ENCODE measurements at regions not wholly inside any gene's neighbourhood (a gene's known extent, or its start where the extent isn't known, plus 50 kb on each side); places are given as distances from the start of the nearest gene placed in this dataset.

DNA sequence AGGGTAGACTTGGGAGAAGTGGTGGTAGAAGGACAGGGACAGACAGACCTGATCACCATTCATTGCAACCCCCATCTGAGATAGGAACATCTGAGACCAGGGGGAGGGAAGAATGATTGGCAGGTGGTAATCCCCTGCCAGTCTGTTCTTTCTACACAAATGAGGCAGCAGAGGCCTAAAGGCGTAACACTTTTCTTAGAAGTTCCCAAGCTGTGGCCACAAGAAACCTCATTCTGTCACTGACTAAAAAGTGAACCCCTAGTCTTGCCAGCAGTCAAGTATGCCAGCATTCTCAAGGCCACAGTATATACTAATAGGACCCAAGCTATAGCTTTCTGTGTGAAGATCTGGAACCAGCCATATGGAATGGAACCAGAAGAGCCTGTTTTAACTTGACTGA lies 638.0 kb downstream of the KCNT2 start:
- no peak overlapping the region for H3K27ac ChIP-seq (ENCODE audit: low read depth, low read length, severe bottlenecking)
- peaks cover 3% of the 10 kb centered on the region for H3K4me1 ChIP-seq (ENCODE audit: control insufficient read depth, insufficient read depth, low read length, poor library complexity, severe bottlenecking)
- no peaks in the 10 kb centered on the region for H3K36me3 ChIP-seq (ENCODE audit: control insufficient read depth, insufficient read depth, low read length)
- 83% methylated on average over 1 of the region's 1 CpG; no CpG with 5 or more reads in 1 of the 2 experiments for WGBS, 2 experiments (ENCODE audit: insufficient coverage in 2 of 2)
- no peaks in the 10 kb centered on the region for H3K9me3 ChIP-seq (ENCODE audit: control insufficient read depth, low read length)
- H3K4me3 ChIP-seq (ENCODE audit: extremely low read depth, insufficient read depth, low read length, poor library complexity, severe bottlenecking) = no peak overlapping the region

DNA sequence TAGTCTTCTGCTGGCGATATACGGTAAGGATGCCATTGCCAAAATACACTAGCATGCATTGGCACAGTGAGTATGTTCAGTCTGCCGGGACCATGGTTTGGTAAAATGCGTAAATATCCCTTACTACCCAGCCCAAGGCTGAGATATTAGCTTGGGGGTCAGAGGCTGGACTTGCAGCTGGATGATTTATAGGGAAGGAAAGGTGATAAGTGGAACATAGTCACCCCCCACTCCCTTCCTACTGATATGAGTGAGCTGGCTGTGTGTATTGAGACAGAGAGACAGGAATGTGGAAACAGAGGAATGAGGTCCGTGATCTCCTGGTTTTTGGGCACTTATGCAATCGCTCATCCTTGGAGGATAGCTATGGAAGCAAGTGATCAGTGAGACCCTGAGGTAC lies 642.8 kb downstream of the KCNT2 start:
- H3K4me1 ChIP-seq (ENCODE audit: control insufficient read depth, insufficient read depth, low read length, poor library complexity, severe bottlenecking) = no peaks in the 10 kb centered on the region
- WGBS, 2 experiments (ENCODE audit: insufficient coverage in 2 of 2) = 73 to 89% methylated on average over 3 to 4 of the region's 6 CpGs
- no peak overlapping the region for H3K4me3 ChIP-seq (ENCODE audit: extremely low read depth, insufficient read depth, low read length, poor library complexity, severe bottlenecking)
- H3K27ac ChIP-seq (ENCODE audit: low read depth, low read length, severe bottlenecking) = no peak overlapping the region
- no peaks in the 10 kb centered on the region for H3K9me3 ChIP-seq (ENCODE audit: control insufficient read depth, low read length)
- H3K36me3 ChIP-seq (ENCODE audit: control insufficient read depth, insufficient read depth, low read length) = no peaks in the 10 kb centered on the region

DNA sequence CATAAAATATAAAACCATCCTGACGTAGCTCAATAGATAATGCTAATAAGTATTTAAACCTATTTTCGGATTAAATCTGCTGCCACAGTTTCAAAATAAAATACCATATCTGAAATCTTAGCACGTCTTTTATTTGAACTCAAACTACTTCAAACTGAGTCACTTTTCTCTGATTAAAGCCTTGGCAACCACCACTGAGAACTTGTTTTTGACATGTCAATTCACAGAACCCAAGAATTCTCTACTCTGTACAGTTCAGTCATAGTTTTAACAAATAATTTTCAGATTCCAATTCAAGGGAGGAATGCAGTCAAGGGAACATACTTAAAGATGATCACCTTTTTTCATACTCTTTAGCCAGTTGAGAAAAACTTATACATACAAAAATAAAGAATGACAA lies 643.2 kb downstream of the KCNT2 start:
- WGBS, 2 experiments (ENCODE audit: insufficient coverage in 2 of 2) = 96 to 98% methylated on average over 2 to 3 of the region's 3 CpGs
- H3K9me3 ChIP-seq (ENCODE audit: control insufficient read depth, low read length) = no peaks in the 10 kb centered on the region
- no peaks in the 10 kb centered on the region for H3K36me3 ChIP-seq (ENCODE audit: control insufficient read depth, insufficient read depth, low read length)
- no peak overlapping the region for H3K27ac ChIP-seq (ENCODE audit: low read depth, low read length, severe bottlenecking)
- no peak overlapping the region for H3K4me3 ChIP-seq (ENCODE audit: extremely low read depth, insufficient read depth, low read length, poor library complexity, severe bottlenecking)
- H3K4me1 ChIP-seq (ENCODE audit: control insufficient read depth, insufficient read depth, low read length, poor library complexity, severe bottlenecking) = no peaks in the 10 kb centered on the region

DNA sequence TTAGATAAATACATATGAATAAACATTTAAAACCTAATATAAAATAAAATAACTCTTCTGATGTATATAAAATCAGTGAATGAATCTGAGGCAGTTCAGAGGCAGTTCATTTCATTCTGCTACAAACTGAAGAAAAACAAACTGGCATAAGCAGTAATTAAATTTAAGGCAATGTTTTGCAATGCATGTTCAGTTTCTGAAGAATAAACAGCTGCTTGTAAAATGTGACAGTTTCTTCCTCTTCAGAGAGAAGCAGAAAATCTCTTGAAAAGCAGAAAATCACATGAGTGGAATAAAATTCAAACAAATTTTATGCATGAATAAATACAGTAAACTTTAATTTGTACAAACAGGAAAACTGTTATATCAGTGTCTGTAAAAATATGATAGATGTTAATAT lies 643.7 kb downstream of the KCNT2 start:
- H3K4me3 ChIP-seq (ENCODE audit: extremely low read depth, insufficient read depth, low read length, poor library complexity, severe bottlenecking) = no peak overlapping the region
- no peaks in the 10 kb centered on the region for H3K36me3 ChIP-seq (ENCODE audit: control insufficient read depth, insufficient read depth, low read length)
- H3K4me1 ChIP-seq (ENCODE audit: control insufficient read depth, insufficient read depth, low read length, poor library complexity, severe bottlenecking) = no peaks in the 10 kb centered on the region
- H3K9me3 ChIP-seq (ENCODE audit: control insufficient read depth, low read length) = no peaks in the 10 kb centered on the region
- H3K27ac ChIP-seq (ENCODE audit: low read depth, low read length, severe bottlenecking) = no peak overlapping the region

DNA sequence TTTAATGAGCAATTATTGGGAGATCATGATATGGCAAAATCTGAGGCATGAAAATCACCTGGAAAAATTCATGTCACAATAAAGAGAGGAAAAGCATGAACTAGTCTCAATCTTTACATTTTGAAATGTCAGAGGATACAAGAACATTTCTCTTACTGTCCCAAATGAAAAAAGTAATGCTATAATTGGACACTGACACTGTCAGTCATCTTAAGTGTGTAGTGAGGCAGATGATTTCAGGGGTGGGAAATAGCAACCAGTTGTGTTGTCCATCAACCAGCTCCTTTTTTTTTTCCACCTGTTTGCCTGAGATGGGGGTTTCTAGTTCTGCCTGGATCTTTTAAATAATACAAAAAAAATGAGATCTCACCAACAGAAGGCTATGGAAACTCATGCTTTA lies 646.2 kb downstream of the KCNT2 start:
- no peak overlapping the region for H3K27ac ChIP-seq (ENCODE audit: low read depth, low read length, severe bottlenecking)
- no peak overlapping the region for H3K4me3 ChIP-seq (ENCODE audit: extremely low read depth, insufficient read depth, low read length, poor library complexity, severe bottlenecking)
- no peaks in the 10 kb centered on the region for H3K4me1 ChIP-seq (ENCODE audit: control insufficient read depth, insufficient read depth, low read length, poor library complexity, severe bottlenecking)
- no peaks in the 10 kb centered on the region for H3K36me3 ChIP-seq (ENCODE audit: control insufficient read depth, insufficient read depth, low read length)
- H3K9me3 ChIP-seq (ENCODE audit: control insufficient read depth, low read length) = no peaks in the 10 kb centered on the region

DNA sequence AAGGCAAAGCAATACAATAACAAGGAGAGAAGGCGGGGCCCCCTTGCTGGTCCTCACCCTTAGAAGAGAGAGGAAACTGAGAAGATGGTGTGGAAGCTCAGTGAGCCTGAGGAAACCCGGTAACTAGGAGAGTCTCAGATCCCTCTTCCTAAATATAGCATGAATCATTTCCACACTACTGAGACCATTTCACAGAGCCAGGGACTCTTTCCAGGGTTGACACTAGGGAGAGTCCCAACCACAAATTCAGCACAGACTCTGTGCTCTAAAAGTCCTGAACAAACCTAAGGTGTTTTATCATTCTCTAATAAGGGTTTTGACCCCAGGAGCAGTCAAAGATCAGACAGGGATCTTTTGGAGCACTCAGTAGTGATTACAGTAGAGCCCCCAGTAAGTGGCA lies 647.7 kb downstream of the KCNT2 start:
- Histone ChIP-seq H3K4me3 (ENCODE audit: extremely low read depth, insufficient read depth, low read length, poor library complexity, severe bottlenecking) (no peak overlapping the region), H3K4me1 (ENCODE audit: control insufficient read depth, insufficient read depth, low read length, poor library complexity, severe bottlenecking) (no peaks in the 10 kb centered on the region), H3K36me3 (ENCODE audit: control insufficient read depth, insufficient read depth, low read length) (no peaks in the 10 kb centered on the region), H3K9me3 (ENCODE audit: control insufficient read depth, low read length) (no peaks in the 10 kb centered on the region), H3K27ac (ENCODE audit: low read depth, low read length, severe bottlenecking) (no peak overlapping the region)
- 100% methylated on average over 1 to 2 of the region's 2 CpGs for WGBS, 2 experiments (ENCODE audit: insufficient coverage in 2 of 2)

DNA sequence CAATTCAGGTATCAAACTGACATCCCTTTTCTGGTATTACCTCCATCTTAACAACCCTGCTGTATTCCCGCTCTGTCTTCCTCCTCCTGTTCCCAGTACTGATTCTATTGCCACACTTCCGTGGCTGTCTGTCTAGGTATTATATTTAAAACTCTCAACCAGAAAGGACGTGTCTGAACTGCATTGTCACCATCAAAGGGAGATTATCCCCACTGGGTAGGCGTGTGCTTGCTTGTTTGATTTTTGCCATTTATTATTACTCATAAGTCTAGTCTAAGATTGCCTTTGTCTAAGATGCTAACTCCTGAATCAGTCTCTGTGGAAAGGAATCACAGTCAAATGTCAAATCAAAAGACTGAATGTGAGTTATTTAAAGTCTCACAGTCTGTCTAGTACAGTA lies 650.1 kb downstream of the KCNT2 start:
- 90 to 100% methylated on average over 1 to 2 of the region's 4 CpGs for WGBS, 2 experiments (ENCODE audit: insufficient coverage in 2 of 2)
- no peaks in the 10 kb centered on the region for H3K4me1 ChIP-seq (ENCODE audit: control insufficient read depth, insufficient read depth, low read length, poor library complexity, severe bottlenecking)

DNA sequence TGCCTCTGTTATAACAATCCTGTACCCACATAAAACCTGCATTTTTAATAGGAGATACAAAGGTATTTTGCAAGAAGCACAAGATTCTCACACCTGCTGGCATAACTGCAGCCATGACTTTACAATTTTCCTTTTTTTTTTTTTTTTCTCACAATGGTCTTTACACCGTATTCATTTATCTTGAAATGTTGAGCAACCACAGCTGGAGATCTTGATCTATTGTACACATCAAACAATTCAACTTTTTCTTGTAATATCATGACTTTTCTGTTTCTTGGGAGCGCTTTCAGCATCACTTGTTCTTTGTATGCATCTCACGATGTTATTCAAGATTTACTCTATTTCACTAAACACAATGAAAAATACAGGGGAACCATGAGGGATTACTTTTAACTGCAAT lies 651.4 kb downstream of the KCNT2 start:
- Histone ChIP-seq H3K4me3 (ENCODE audit: extremely low read depth, insufficient read depth, low read length, poor library complexity, severe bottlenecking) (no peak overlapping the region), H3K27ac (ENCODE audit: low read depth, low read length, severe bottlenecking) (no peak overlapping the region), H3K4me1 (ENCODE audit: control insufficient read depth, insufficient read depth, low read length, poor library complexity, severe bottlenecking) (no peaks in the 10 kb centered on the region), H3K36me3 (ENCODE audit: control insufficient read depth, insufficient read depth, low read length) (no peaks in the 10 kb centered on the region), H3K9me3 (ENCODE audit: control insufficient read depth, low read length) (no peaks in the 10 kb centered on the region)
- 83 to 96% methylated on average over 3 of the region's 3 CpGs for WGBS, 2 experiments (ENCODE audit: insufficient coverage in 2 of 2)

More for the DNA sequence above, 650.1 kb downstream of the KCNT2 start:
- no peak overlapping the region for H3K4me3 ChIP-seq (ENCODE audit: extremely low read depth, insufficient read depth, low read length, poor library complexity, severe bottlenecking)
- no peak overlapping the region for H3K27ac ChIP-seq (ENCODE audit: low read depth, low read length, severe bottlenecking)
- H3K36me3 ChIP-seq (ENCODE audit: control insufficient read depth, insufficient read depth, low read length) = no peaks in the 10 kb centered on the region
- no peaks in the 10 kb centered on the region for H3K9me3 ChIP-seq (ENCODE audit: control insufficient read depth, low read length)

DNA sequence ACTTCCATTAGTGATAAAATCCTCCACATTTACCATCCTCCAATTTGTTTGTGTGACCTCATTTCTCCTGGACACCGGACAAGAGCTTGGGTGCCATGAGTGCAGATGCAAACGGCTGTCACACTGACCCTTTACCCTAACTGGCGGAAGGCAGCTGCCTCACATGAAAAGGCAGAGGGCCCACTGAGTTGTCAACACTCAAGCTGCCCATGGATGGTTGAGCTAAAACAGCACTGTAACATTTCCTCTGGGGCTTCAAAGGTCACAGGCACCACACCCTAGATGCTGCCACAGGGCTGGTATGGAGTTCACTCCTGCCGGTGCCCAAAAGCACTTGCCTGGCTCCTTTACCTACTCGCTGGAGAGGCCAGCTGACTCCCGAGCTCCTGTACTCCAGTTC lies 653.4 kb downstream of the KCNT2 start:
- Histone ChIP-seq H3K27ac (ENCODE audit: low read depth, low read length, severe bottlenecking) (no peak overlapping the region), H3K36me3 (ENCODE audit: control insufficient read depth, insufficient read depth, low read length) (no peaks in the 10 kb centered on the region), H3K4me3 (ENCODE audit: extremely low read depth, insufficient read depth, low read length, poor library complexity, severe bottlenecking) (no peak overlapping the region), H3K9me3 (ENCODE audit: control insufficient read depth, low read length) (no peaks in the 10 kb centered on the region), H3K4me1 (ENCODE audit: control insufficient read depth, insufficient read depth, low read length, poor library complexity, severe bottlenecking) (no peaks in the 10 kb centered on the region)
- 92 to 94% methylated on average over 4 to 5 of the region's 6 CpGs for WGBS, 2 experiments (ENCODE audit: insufficient coverage in 2 of 2)

DNA sequence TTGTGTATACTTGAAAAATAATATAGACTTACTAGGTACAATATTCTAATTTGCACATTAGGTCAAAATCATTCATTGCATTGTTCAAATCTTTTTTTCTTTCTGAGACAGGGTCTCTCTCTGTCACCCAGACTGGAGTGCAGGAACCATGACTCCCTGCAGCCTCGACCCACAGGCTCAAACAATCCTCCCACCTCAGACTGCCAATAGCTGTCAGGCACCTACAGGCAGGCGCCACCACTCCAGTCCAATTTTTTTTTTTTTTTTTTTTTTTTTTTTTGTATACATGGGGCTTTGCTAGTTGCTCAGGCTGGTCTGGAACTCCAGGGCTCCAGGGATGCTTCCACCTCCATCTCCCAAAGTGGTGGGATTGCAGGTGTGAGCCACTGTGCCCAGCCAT lies 656.9 kb downstream of the KCNT2 start:
- Histone ChIP-seq H3K9me3 (ENCODE audit: control insufficient read depth, low read length) (no peaks in the 10 kb centered on the region), H3K4me3 (ENCODE audit: extremely low read depth, insufficient read depth, low read length, poor library complexity, severe bottlenecking) (no peak overlapping the region), H3K36me3 (ENCODE audit: control insufficient read depth, insufficient read depth, low read length) (no peaks in the 10 kb centered on the region), H3K27ac (ENCODE audit: low read depth, low read length, severe bottlenecking) (no peak overlapping the region), H3K4me1 (ENCODE audit: control insufficient read depth, insufficient read depth, low read length, poor library complexity, severe bottlenecking) (no peaks in the 10 kb centered on the region)
- 100% methylated on average over 1 of the region's 2 CpGs; no CpG with 5 or more reads in 1 of the 2 experiments for WGBS, 2 experiments (ENCODE audit: insufficient coverage in 2 of 2)

DNA sequence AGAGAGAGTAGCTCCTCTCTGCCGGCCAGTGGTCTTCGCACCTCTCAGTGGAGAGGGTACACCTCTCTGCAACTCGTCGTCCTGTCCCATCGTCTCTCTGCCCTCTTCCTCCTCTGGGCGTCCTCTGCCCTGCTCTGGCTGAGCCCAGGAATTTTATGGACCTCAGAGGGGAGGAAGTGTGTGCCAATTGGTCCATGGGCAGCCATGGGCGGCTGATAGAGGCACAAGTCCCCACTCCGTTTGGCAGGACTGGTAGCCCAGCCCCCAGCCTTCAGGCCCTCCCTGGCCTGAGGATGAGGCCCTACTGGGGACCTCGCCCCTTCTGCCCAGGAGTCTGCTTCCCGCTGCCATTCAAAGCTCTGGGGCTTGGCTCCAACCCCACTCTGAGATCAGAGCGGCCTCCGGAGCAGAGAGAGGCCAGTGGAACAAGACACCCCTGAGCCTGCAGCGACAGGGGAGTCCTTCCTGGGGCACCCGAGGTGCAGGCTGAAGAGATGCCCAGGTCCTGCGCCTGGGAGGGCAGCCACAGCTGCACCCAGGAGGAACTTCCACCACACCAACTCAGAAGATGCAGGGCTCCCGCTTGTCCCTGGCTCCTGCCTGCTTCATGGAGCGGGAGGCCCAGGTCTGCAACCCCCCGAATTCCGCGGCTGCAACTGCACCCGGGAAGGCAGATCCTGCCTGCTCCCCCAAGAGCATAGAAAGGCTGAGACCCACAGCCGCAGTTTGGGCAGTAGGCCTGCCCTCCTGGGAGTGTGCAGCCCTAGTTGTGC lies 659.9 kb downstream of the KCNT2 start:
- Histone ChIP-seq H3K4me1 (ENCODE audit: control insufficient read depth, insufficient read depth, low read length, poor library complexity, severe bottlenecking) (no peaks in the 10 kb centered on the region), H3K36me3 (ENCODE audit: control insufficient read depth, insufficient read depth, low read length) (no peaks in the 10 kb centered on the region), H3K4me3 (ENCODE audit: extremely low read depth, insufficient read depth, low read length, poor library complexity, severe bottlenecking) (no peak overlapping the region), H3K27ac (ENCODE audit: low read depth, low read length, severe bottlenecking) (no peak overlapping the region), H3K9me3 (ENCODE audit: control insufficient read depth, low read length) (no peaks in the 10 kb centered on the region)
- 91 to 95% methylated on average over 15 to 18 of the region's 22 CpGs for WGBS, 2 experiments (ENCODE audit: insufficient coverage in 2 of 2)
